GM21515 (cell line): ENCODE measurements at regions not wholly inside any gene's neighbourhood (a gene's known extent, or its start where the extent isn't known, plus 50 kb on each side); places are given as distances from the start of the nearest gene placed in this dataset.

Experiments used
- ATAC-seq: cut with Tn5 transposase; IDR thresholded peaks from one replicate; pipeline ENCODE4 v1.9.1; 2021; ENCODE audit not compliant: unreplicated experiment

DNA sequence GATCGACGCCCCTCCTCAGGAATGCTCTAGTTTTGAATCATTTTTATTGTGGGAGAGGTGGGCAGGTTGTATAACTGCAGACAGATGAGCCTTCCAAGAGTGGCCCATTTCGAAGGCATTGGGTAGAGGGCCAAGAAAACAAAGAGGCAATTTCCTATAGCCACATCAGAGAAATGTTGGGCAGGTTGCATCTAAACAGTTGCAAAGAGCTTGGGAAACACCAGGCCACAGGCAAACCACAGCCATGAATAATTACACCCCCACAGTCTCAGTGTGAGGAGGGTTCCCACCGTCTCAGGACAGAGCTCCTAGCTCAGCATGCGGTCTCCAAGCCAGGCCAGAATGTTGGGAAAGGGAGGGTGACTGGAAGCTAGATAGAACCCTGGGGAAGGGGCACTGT lies 257.3 kb downstream of the ABHD5 start:
- ATAC-seq = no peak

- ATAC-seq = no peak
Measured at GRCh38 chr3:43949594-43949993, 258.9 kb downstream of the ABHD5 start.

- no peak for ATAC-seq
Measured at GRCh38 chr3:43950775-43951174, 260.0 kb downstream of the ABHD5 start.

DNA sequence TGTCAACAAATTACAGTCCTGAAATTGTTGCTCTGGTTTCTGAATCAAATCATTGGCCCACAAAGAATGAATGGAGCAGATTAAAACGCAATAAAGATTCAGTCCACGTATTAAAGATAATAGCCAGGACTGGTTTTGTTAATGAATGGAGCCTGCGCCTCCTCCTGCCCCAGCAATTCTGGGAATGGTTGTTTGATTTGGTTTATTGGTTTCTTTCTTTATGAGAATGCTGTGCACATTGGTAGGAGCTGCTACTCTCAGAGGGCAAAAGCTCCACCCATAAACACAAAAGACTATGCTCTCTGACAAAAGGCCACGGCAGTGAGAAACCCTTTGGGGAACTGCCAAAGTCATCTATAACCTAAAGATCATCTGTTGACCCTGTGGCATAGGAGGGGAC lies 261.1 kb downstream of the ABHD5 start:
- ATAC-seq = no peak

GRCh38 chr3:43953380-43953779 lies 262.6 kb downstream of the ABHD5 start:
- ATAC-seq = no peak

DNA sequence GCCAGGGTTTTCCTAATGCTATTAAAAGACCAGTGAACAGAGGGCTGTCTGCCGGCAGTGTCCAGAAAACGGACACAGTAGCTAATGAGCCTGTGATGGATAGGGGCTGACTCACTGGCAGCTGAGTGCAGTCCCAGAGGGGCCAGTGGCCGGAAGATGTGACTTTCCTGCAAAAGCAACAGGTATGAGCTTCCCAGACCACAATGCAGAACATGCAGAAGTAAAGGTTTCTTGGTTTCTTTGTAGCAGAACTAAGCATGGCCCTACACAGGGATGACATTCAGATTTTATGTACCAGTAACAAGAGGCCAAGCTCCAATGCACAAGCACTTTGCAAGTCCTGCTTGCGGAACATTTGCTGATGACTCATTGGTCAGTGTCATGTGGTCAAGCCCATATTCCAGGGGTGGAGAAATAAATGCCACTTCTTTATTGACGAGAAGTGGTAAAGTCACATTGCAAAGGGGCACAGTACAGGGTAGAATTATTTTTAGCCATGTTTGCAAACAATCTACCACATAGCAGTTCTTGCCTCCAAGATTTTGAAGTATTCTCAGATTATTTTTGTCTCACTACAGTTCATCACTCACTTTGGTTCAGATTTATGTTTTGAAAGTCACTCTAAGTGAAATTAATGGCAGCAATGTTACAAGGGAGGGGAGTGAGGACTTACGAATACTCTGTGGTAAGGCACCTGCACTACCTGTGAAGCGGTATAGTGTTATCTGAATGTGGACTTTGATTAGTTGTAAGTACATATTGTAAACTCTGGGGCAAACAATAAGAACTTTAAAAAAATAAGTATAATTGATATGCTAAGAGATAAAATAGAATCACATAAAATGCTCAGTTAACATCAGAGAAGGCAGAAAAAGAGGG lies 263.3 kb downstream of the ABHD5 start:
- no peak for ATAC-seq

DNA sequence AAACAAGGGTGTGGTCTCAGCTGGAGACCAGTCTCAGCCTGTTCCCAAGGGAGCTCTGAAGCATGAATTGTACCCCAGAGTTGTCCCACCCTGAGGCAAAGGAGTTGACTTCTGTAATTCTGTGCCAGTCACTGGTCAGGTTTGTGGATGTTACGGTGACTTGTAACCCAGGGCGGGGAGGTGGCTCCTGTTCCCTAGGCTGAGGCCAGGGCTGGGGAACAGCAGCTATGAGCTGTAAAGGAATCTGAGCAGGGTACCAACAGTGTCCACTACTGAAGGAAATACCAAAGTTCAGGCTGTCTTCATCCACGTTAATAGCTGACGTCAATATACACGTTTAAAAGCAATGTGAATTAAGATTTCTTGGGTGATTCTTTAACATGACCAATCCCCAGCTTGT lies 266.2 kb downstream of the ABHD5 start:
- ATAC-seq = no peak

DNA sequence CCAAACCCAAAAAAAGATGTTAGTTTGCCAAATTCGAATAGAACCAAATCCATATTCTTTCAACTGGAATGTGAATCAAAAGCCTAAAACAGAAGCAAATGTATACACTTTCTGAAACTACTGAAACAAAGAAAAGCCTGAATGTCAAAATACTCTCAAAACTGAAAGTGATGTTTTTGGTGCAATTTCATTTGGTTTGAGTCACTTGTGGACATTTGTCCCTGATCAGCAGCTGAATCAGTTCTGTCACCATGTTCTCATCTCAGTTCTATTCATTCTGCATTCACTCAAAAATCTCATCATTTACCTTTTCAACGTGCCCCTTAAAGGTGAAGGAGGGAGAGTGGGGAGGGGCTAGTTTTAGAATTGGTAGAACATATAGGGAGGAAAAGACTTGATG lies 266.8 kb downstream of the ABHD5 start:
- no peak for ATAC-seq

DNA sequence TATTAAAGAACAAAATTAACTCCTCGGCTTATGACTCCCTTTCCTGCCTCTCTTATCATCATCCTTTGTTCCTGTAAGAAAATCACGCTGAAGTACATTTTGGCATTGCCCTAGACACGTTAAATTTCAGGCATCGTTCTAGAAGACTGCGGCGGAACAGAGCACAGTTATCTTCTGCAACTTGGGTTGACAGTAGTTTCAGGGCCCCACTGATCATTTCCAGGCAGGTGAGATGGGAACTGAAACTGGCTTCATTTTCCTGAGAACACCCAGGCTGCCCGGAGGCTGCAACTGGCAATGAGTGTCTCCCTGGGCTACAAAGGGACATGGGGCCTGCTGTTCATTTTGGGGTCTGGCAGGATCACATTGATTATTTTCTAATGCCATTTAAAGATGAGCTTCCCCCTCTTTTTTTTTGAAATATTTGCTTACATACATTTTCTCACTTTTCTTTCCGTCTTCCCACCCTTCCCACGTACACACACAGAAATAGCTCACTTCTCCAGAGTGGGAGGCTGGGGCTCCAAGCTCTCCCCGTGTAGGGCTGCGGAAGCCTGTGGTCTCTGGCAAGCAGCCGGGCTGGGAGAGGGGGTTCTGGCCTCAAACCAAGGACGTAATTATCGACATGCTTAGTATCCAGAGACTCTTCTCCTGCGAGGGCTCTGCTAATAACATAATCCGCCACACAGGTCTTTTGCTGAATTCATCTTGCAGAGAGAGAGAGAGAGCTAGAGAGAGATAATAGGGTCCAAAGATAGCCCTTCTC lies 267.4 kb downstream of the ABHD5 start:
- ATAC-seq = no peak

DNA sequence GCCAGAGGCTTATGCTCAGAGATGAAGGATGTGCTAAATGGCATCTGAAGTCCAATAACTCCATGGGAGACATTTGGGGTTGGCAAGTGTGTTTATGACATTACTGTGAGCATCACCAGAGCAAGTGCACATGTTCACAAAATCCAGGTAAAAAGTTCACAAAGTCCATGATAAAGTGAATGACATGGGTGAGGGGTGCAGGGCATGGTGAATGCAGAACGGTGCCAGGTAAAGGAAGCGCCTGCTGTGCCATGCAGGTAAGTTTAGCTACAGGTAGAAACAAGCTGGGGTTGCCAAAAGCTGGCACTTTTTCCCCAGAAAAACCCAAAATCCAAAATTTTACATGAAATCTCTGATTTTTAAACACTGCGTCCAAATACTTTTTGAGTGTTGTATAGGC lies 268.2 kb downstream of the ABHD5 start:
- no peak for ATAC-seq

GRCh38 chr3:43959498-43960447 lies 269.0 kb downstream of the ABHD5 start:
- ATAC-seq = no peak

DNA sequence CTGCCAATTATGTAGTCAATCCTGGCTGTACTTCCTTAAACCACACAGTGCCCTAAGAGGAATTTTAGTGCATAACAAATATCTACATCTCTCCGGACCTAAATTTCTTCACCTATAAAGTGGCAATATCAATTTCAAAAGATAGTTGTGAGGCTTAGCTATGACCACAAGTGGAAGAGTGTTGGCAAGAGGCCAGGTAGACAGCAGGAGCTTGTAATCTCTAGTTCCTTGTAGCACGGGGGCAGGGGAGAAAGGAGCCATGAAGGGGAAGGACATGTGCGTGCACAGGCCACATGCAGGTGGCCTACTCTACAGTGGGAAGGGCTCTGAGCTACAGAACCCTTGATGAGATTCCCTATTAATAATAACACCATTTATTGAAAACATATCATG lies 269.7 kb downstream of the ABHD5 start:
- ATAC-seq = no peak

GRCh38 chr3:43962043-43962442 lies 271.3 kb downstream of the ABHD5 start:
- no peak for ATAC-seq

DNA sequence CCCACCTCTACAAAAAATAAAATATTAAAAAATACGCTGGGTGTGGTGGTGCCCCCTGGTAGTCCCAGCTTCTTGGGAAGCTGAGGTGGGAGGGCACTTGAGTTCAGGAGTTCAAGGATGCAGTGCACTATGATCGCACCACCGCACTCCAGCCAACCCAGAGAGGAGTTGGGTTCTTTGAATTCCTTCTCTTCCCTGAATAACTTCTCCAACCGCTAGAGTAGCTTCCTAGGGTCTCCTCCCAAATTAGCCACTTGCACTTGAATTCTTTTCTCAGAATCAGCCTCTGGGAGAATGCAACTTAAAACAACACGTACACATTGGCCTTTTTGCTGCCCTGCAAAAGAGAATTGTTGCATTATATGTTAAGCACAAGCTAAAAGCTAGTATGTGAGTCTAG lies 272.5 kb downstream of the ABHD5 start:
- ATAC-seq = no peak

GRCh38 chr3:43964640-43965039 lies 273.9 kb downstream of the ABHD5 start:
- ATAC-seq = no peak

DNA sequence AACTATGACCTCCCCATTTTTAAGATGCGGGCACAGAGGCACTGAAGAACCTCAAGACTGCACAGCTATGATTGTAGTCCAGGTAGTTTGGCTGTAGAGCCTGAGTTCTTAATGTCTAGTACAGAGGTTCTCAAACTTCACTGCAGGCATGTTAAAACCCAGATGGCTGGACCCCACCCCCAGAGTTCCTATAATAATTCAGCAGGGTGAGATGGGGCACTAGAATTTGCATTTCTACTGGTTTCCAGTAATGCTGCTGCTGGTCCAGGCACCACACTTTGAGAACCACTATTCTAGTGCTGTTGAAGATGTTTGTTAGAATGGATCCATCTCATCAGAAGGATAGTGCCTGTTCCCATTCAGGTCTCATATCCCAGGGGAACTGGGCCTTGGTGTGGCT lies 274.9 kb downstream of the ABHD5 start:
- no peak for ATAC-seq

- no peak for ATAC-seq
Measured at GRCh38 chr3:43966126-43966525, 275.4 kb downstream of the ABHD5 start.

- ATAC-seq = no peak
Measured at GRCh38 chr3:43966530-43966929, 275.2 kb upstream of the TOPAZ1 start.

GRCh38 chr3:43968465-43968864 lies 273.2 kb upstream of the TOPAZ1 start:
- ATAC-seq = no peak

GRCh38 chr3:43969944-43970343 lies 271.7 kb upstream of the TOPAZ1 start:
- ATAC-seq = no peak

DNA sequence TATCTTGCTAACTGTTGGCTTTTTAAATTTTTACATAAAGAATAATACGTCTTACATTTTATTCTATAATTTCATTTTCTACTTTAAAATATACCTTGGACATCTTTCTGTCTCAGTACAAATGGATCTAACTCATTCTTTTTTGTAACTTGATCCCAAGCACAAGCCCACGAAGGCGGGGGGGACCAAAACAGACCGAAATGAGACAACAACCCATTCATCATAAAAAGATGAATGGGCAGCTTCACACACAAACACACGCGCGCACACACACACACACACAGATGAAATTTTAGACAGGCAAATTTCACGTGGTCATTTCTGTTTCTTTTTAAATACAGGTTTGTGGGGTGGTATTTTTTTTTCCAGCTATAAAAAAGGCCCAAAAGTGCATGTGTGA lies 271.3 kb upstream of the TOPAZ1 start:
- no peak for ATAC-seq
